HepG2 (cell line): ENCODE measurements at regions not wholly inside any gene's neighbourhood (a gene's known extent, or its start where the extent isn't known, plus 50 kb on each side); places are given as distances from the start of the nearest gene placed in this dataset.

Experiments
- CEBPB ChIP-seq: IDR thresholded peaks from 2 replicates; pipeline ENCODE4 v1.6.1; 2011; ENCODE audit warnings: low read depth, low read length, improper control_type of control experiment, borderline replicate concordance
- ELF4 ChIP-seq: sonication (generic); formaldehyde crosslinking; IDR thresholded peaks from 2 replicates; pipeline ENCODE4 v1.5.0; 2020; ENCODE audit warnings: missing genetic modification reagents, mild to moderate bottlenecking, moderate library complexity, borderline replicate concordance
- KDM1A ChIP-seq: IDR thresholded peaks from 2 replicates; pipeline ENCODE4 v1.6.1; 2016; ENCODE audit warnings: missing compliant biosample characterization
- RAD21 ChIP-seq: fragments of 450-650 bp; formaldehyde crosslinking; IDR thresholded peaks from 2 replicates; pipeline ENCODE4 v1.5.0; 2020; ENCODE audit warnings: mild to moderate bottlenecking
- SNAI1 ChIP-seq: sonication (generic); formaldehyde crosslinking; IDR thresholded peaks from 2 replicates; pipeline ENCODE4 v1.5.0; 2020; ENCODE audit warnings: mild to moderate bottlenecking, missing genetic modification reagents, borderline replicate concordance
- SYNCRIP ChIP-seq: fragments of 200-400 bp; formaldehyde crosslinking; IDR thresholded peaks from 2 replicates; pipeline ENCODE4 v1.6.1; 2018; ENCODE audit warnings: mild to moderate bottlenecking, low read depth, low read length; ENCODE audit not compliant: insufficient read depth

- TF ChIP-seq SNAI1 (CRISPR knock-in tag) (no peak), RAD21 (CRISPR knock-in tag) (no peak), CEBPB (no peak), ELF4 (CRISPR knock-in tag) (no peak), SYNCRIP (no peak), KDM1A (CRISPR knock-in tag) (no peak)
These were observed 73.2 kb downstream of the INHBA start for GRCh38 chr7:41629711-41630111.
